CD4-positive, alpha-beta T cell treated with Interleukin-4 for 1 hour (primary cell): ENCODE measurements at regions not wholly inside any gene's neighbourhood (a gene's known extent, or its start where the extent isn't known, plus 50 kb on each side); places are given as distances from the start of the nearest gene placed in this dataset.

Source experiments
- DNase-seq, 2 donors: peaks; one replicate each; pipeline ENCODE4 v3.0.0-alpha.2; 2020 to 2022

DNA sequence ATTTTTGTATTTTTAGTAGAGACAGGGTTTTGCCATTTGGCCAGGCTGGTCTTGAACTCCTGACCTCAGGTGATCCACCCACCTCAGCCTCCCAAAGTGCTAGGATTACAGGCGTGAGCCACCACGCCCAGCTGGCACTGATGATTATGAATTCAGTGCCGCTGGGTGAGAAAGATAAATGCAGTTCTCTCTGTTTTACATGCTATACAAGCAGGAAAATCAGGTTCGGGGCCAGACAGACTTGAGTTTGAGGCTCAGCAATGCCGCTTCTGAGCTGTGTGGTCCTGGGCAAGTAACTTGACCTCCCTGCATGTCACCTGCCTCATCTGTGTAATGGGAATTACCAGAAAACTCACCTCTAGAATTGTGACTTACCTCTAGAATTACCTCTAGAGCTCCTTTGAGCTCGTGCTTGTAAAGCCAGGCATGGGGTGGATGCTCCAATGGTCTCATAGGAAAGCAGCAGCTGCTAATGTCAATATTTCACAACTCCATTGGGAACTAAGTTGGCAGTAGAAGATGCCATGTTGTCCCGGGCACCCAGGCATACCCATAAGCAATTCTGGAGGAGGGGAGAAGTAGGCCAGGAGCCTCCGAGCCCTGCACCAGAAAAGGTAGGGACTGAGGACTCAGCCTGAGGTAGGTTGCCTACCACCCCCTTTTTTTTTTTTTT lies 119.8 kb upstream of the SLC25A33 start:
- DNase-seq: no peak

- no peak for DNase-seq
Measured at GRCh38 chr1:9420835-9421532, 118.3 kb upstream of the SLC25A33 start.

DNA sequence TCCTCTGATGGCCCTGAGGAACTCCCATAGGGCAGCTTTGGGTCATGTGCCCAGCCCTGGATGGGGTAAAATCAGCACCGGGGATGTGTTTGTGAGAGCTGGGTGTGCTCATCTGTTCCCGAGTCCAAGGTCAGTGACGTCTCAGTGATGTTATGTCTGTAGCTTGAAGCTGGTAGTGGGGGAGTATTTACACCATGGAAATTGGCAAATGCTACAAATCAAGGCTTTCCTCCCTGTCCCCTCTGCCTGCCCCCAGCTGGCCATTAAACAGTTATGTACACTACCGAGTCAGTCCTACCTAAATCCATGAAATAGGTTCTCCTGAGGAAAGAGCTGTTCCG lies 117.8 kb upstream of the SLC25A33 start:
- DNase-seq: no peak

DNA sequence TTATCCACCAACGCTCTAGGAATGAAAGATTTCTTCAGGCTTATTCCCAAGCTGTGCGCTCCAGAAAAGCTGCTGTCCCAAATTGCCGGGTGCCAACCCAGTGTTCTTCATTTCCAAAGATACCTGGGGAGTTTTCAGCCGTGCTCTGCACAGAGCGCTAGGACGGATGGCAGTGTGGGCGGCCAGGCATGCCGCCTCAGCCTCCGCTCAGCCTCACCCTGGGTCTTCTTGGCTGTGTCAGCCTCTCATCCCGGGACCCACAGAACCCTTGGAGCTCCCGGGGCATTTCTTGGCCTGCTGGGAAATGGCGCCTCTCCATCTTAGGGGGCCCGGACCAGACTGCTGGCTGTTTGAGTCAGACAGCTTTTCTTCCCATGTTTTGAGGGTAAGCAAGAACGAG lies 116.9 kb upstream of the SLC25A33 start:
- no peak for DNase-seq

GRCh38 chr1:9422911-9423505 lies 116.3 kb upstream of the SLC25A33 start:
- DNase-seq: no peak

DNA sequence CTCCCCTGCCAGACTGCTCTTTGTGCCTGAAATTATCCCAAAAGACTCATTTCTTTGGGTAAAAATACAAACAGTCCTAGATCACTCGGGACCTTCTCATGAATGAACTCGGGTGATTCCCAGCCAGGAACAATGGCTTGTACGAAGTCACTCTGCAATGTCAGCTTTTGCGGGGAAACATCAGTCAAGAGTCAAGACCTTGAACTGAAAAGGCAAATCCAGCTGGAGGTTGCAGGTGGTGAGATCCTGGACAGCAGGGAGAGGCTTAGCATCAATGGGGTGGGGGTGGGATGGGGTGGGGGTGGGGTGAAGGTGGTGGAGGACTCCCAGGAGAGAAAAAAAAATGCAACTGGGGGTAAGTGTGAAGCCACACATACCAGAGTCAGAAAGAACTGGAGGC lies 115.0 kb upstream of the SLC25A33 start:
- no peak for DNase-seq

GRCh38 chr1:9425859-9426258 lies 113.4 kb upstream of the SLC25A33 start:
- DNase-seq: peak in 1 of 2 donors; percentile 12

DNA sequence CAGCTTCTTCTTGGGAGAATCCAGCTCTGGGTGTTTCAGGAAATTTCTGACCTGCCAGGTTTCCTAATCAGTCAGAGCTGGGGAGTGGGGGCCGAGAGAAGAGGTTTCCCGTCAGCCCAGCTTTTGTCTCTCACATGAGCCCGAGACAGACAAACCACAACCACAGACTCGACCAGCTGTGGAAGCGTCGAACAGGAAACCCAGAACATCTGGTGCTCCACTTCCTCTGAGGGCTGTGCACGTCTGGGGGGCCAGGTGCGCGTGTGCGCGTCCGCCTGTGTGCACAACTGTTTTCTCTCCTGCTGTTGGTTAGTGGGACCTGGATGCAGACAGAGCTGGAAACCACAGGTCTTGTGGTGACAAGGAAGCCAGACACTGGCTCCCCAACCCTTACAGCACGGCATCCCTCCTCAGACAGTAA lies 113.0 kb upstream of the SLC25A33 start:
- peak; percentile 88 to 91 for DNase-seq

- DNase-seq: no peak
Measured at GRCh38 chr1:9427388-9427787, 111.9 kb upstream of the SLC25A33 start.

DNA sequence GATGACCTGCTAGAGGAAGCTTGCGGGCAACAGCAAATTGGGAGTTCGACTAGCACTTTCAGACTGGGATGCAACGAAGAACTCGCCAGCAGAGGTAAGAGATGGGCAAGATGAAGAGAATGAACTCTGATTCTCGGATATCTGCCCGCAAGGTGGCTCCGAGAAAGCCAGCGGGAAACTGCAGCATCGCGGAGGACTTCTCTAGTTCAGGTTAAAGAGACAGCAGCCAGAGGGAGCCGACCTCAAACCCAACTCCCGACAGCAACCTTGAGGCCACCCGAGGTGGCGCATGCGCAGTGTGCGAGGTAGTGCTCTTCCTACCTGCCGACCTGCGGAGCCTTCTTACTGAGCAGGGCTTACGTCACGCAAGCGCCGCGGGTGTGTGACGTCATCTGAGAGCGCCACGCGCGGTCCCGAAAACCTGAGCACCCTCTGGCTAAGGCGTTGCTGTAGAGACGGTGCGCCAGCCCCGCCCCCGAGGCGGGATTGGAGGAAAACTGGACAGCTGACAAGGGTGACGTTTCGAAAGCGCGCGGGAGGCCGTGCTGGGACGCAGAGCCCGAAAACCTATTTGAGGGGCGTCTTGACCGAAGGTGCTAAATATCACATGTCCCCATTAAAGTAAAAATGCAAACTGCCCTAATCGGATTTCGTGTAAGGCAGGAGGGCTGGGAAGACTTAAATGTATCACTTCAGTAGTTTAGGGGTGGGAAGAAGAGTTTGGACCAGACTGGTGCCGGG lies 110.5 kb upstream of the SLC25A33 start:
- peak; percentile 100 for DNase-seq

GRCh38 chr1:9429342-9429711 lies 109.9 kb upstream of the SLC25A33 start:
- DNase-seq: no peak

- DNase-seq: no peak
Measured at GRCh38 chr1:9434247-9435152, 104.8 kb upstream of the SLC25A33 start.

DNA sequence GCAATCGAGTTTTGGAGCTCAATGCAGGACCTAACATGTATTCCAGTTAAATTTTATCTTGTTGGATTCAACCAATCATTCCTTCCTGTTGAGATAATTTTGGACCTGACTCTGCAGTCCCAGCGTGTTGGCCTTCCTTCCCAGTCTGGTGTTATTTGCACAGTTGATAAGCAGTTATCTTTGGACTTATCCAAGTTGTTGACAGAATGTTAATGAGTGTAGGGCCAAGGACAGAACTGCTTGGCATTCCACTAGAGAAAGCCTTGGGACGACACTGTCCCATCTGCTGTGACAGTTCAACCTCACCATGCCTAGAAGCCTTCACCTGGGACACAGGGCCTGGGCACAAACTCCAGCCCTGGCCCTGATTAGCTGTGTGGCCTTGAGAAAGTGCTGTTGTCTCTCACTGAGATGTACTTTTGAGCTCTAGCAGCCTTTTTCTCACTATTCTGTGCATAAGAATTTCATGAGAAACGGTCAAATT lies 104.1 kb upstream of the SLC25A33 start:
- no peak for DNase-seq

DNA sequence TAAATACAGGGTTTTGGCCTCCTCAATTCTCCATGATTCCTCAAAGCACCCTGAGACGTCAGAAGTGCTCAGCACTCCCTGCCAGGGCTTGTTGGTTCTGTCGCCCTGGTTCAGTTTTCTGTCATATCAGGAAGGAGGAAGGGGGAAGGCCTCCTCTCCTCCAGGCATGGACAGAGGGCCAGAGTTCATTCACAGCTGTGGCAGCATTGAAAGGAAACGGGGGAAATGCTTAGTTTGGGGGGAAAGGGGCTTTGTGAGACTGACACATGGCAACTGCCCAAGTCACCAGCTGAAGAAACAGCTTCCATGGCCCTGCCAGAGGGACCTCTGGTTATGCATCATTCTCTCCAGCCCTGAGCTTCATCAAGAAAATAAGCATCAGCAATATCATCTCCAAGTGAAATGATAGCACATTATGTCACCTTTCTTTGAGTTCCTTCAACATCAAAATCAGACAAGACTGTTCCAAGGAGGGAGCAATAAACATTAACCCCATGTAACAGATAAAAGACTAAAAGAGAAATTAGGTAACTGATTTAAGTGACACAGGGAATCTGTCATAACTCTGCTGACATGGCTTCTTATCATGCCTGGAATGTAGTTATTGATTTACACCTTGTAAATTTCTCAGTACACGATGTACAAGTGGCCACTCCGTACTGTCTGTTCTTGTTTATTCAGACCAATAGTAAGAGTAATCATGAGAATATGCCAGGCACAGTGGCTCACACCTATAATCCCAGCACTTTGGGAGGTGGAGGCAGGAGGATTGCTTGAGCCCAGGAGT lies 103.2 kb upstream of the SLC25A33 start:
- DNase-seq: no peak

- no peak for DNase-seq
Measured at GRCh38 chr1:9437961-9438430, 101.3 kb upstream of the SLC25A33 start.

GRCh38 chr1:9438431-9439073 lies 100.7 kb upstream of the SLC25A33 start:
- no peak for DNase-seq

DNA sequence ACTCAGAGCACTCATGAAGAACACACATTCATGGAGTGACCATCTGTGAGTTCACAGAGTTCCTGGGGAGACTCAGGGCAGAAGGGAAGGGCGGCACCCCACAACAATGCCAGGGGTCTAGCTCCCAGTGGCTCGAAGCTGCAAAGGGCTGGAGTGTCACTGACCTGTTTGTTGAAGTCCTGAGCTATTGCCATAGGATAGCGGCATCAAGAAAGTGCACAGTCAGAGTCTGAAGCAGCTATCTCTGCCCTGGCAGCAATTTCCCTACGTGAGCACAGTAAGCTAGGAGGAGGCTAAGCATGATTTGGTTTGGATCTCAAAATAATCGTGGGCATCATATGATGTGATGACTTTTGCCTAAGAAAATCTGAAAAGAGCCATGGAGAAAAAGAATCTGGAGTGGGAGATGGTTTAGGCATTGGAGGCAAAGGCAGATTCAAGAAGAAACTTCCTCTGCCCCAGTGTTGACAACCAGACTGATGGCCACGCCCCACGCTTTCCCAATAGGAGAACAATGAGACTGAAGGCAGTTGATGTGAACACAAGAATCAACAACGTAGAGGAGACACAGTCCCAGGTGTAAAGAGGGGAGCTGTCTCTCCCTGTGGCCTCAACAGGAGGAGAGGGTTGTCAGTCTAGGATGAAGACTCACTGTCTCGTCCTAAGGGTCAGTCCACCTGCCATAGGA lies 100.0 kb upstream of the SLC25A33 start:
- no peak for DNase-seq

- DNase-seq: no peak
Measured at GRCh38 chr1:9440261-9440660, 99.0 kb upstream of the SLC25A33 start.

DNA sequence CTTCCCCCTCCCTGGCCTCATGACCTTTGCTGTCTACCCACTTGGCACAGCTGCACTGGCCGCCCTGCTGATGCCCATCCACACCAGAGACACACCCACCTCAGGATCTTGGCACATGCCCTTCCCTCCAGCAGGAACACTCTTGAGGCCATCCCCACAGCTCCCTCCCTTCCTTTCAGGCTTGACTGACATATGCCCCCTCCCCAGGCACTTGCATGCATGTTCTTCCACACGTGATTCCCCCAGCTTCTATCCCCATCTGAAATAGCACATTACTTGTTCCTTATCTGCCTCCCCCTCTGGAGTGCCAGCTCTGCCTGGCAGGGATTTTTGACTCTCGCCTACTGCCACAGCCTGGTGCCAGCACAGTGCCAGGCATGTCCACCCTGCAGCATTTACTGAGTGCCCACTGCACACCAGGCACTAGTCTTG lies 98.5 kb upstream of the SLC25A33 start:
- no peak for DNase-seq

DNA sequence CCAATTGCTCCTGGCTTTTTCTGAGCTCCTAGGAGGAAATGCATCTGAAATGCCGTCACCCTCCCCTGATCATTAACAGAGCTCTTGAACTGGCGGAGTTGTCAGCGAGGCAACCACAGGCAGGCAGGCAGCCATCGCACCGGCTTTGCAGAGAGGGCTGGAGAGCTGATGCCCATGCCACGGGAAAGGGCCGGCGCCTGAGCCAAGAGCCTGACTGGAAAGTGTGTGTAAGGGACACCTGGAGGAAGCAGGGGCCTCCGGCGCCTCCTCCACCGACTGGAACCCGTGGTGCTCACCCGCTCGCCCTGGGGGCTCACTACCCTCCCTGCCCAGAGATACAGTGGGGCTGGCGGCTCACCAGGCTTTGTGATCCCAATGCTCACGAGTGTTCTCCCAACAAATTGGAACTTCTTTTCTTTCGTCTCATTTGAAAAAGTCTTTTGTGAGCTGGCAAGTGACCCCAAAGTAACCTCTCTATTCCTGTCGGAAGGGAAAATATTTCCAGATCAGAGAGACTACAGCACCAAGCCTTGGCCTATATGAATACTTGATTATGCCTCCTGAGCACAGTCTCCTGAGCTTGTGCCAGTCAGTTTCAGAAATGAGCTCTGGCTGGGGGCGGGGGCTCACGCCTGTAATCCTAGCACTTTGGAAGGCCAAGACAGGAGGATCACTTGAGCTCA lies 97.7 kb upstream of the SLC25A33 start:
- DNase-seq: no peak
